HT1080 (cell line): ENCODE measurements at regions not wholly inside any gene's neighbourhood (a gene's known extent, or its start where the extent isn't known, plus 50 kb on each side); places are given as distances from the start of the nearest gene placed in this dataset.
"Not testable (repeated sequence)": the region's sequence is repeated elsewhere in the genome, so short reads cannot be mapped to it uniquely, and the experiment has no call there.

Experiments
- DNase-seq: peaks from one replicate; pipeline ENCODE4 v3.0.0-alpha.2; 2015; ENCODE audit warnings: low read depth

DNA sequence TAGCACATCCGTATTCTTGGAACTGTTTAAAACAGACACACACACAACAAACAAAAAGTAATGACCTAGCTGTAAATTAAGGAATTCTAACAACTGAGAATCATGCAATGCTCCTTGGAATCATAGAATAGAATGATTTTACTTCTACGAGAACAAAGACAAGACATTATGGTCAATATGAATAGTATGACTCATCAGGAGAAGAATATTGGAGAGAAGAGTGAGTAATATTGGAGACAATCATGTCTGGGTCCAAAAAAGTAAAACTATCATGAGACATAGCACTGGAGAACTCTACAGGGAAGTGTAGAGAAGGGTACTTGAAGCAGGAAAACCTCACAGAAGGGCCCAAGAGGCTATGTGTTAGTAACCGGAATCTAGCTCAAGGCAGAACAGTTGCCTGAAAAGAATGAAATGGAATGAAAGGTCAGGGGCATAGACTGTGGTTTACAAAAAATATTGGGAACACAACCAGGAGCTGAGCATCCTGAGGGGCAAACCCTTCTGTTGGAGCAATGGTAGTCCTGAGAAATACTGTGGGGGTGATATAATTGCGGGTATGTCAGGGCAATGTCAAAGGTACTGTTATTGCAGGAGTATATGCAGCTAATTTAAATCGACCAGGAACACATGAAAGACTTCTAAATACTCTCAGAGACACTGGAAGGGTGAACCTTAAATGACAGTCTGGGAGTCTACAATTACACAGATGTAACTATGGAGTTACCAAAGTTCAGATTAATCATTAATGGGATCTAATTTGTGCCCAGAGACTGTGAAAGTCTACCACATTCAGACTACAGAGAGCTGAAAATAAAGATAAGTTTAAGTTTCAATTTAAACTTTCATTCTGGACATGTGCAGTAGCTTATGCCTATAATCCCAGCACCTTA lies 201.2 kb downstream of the BCHE start:
- peak; percentile 59 for DNase-seq

- DNase-seq = peak; percentile 31
These were observed 212.5 kb downstream of the BCHE start for GRCh38 chr3:165624761-165625160.

GRCh38 chr3:165622356-165622755 lies 214.9 kb downstream of the BCHE start:
- DNase-seq = no peak

GRCh38 chr3:165619069-165619468 lies 218.2 kb downstream of the BCHE start:
- DNase-seq = no peak

GRCh38 chr3:165617134-165617533 lies 220.1 kb downstream of the BCHE start:
- no peak for DNase-seq

- no peak for DNase-seq
These were observed 222.9 kb downstream of the BCHE start for GRCh38 chr3:165614337-165614736.

DNA sequence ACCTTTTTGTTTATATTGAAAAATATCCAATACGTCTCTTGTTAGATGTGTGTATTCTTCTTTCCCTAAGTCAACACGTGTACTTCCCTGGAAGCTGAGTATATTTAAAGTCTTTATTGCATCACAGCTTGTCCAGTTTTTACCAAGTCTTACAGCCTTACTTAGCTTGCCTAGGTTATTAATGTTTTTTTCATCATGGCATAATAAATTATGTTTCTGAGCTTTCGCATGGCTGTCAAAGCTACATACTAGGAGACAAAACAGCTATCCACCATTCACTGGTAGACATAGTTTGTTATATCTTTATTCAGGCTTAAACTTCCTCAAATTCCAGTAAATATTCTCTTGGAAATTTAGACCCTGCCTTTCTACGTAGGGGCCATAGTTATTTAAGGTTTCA lies 224.2 kb downstream of the BCHE start:
- DNase-seq = no peak

DNA sequence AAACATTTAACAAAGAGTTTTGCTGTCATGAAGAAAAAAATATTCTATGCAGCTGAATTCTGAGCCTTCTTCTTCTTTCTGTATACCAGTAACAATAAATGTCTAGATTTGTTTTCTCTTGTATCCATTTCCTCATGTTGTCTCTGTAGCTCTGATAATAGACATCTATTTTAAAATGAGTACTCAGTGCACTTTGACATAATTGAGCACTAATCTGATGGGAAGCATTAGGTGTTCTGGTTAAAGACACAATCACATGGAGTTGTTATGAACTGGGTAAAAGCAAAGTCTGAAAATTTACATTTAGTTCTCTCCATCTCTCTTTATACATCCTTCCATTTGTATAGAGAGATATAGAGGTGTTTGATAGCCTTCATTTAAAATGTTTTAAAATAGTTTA lies 230.0 kb downstream of the BCHE start:
- no peak for DNase-seq

- no peak for DNase-seq
These were observed 234.0 kb downstream of the BCHE start for GRCh38 chr3:165603196-165603595.

GRCh38 chr3:165572566-165572965 lies 264.7 kb downstream of the BCHE start:
- DNase-seq = not testable (repeated sequence)

DNA sequence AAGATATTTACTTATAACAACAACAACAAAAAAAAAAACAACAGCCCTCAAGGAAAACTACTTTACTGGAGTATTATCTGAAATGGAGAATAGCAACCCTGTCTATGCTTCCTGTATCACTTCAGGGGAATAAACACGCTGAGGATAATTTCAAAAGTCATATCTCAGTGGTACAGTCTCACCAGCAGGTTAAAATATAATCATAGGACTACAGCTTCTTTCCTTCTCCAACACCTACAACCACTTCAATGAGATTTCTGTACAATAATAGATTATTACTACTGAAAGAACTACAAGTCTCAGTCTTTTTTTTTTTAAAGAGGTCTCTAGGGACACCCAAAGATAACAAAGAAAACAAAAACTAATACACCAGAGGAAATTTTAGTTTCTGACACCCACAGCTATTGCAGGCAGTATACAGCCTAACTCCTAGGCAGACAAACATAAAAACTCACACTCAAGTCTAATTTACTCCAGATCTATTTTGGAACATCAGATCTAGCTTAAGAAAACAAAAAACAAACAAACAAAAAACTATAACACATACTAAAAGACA lies 268.2 kb downstream of the BCHE start:
- no peak for DNase-seq

GRCh38 chr3:165555785-165556184 lies 281.4 kb downstream of the BCHE start:
- DNase-seq = no peak

- DNase-seq = no peak
These were observed 283.9 kb downstream of the BCHE start for GRCh38 chr3:165553371-165553770.

DNA sequence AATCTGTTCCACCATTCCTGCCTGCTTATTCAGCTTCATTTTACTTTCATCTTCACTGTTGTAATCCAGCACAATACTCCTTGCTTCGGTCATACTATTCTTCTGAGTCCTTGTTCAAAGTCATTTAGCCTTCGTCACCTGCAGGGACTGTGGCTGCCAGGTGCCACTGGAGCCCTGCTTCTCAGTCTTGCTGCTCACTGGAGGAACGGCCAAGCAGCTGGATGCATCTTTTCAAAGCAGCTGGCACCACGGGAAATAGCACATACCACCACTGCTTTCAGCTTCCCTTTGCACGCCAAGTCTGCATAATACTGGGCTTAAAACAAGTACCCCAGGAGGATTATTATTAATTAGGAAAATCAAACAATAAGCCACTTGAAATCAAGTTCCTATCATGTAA lies 287.6 kb downstream of the BCHE start:
- no peak for DNase-seq

DNA sequence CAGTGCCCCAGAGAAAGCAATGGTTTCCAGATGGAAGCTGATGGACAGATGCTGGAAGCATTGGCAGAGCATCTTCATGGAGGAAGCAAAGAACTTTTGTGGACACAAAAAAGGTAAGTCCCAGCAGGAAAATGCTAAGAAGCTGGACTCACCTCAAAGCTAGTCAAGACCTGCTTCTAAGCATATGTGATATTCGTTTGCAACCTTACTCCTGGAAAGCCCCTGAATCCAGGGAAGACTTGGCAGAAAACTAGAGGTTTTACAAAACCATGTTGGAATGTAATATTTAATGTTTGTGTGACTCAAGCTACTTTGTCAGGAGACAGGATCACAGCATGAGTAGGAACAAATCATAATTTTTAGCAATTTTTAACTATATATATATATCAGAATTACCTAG lies 288.2 kb downstream of the BCHE start:
- DNase-seq = no peak

- DNase-seq = no peak
These were observed 292.2 kb downstream of the BCHE start for GRCh38 chr3:165545059-165545458.

DNA sequence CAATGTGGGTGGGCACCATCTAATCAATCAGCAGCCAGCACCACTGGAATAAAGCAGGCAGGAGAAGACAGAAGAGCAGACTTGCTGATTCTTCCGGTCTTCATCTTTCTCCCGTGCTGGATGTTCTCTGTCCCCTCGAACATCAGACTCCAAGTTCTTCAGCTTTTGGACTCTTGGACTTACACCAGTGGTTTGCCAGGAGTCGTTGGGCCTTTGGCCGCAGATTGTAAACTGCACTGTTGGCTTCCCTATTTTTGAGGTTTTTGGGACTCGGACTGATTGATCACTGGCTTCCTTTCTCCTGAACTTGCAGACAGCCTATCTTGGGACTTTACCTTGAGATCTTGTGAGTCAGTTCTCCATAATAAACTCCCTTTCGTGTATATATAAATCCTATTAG lies 292.8 kb downstream of the BCHE start:
- DNase-seq = no peak

DNA sequence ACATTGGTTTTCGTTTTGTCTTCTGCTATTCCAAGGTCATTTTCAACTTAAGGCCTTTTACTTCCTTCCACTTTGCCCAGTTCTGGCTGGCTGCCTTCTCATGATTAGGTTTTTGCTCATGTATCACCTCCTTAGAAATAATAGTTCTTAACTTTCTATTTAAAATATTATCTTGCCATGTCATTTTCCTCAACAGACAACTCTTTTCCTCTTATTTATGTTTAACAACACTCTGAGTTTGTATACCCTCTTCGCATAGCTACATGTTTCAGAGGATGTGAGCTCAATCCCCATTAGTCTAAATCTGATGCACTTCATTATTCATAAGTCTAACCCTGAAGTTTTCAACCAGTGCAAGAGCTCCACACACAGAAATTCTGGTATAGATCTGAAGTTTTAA lies 299.1 kb downstream of the BCHE start:
- DNase-seq = no peak

- no peak for DNase-seq
These were observed 304.4 kb downstream of the BCHE start for GRCh38 chr3:165532851-165533250.

DNA sequence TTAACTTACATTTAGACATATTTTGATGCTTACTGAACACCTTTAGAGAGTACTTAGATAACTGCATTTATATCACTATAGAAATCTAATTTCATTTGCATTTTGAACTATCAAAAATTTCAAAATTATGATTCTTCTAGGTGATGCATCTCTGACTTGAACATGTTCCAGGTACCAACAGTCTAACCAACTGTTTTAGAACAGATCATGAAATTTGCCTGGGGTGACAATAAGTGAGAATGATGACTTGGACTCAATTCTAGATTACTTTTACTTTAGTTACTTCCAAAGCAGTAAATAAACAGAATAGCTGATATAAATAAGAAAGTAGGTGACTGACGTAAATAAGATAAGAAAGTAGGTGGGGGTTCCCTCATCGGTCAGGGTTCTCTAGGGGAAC lies 307.8 kb downstream of the BCHE start:
- DNase-seq = no peak

GRCh38 chr3:165526367-165526766 lies 310.9 kb downstream of the BCHE start:
- DNase-seq = no peak

GRCh38 chr3:165523801-165524200 lies 313.4 kb downstream of the BCHE start:
- peak; percentile 87 for DNase-seq

DNA sequence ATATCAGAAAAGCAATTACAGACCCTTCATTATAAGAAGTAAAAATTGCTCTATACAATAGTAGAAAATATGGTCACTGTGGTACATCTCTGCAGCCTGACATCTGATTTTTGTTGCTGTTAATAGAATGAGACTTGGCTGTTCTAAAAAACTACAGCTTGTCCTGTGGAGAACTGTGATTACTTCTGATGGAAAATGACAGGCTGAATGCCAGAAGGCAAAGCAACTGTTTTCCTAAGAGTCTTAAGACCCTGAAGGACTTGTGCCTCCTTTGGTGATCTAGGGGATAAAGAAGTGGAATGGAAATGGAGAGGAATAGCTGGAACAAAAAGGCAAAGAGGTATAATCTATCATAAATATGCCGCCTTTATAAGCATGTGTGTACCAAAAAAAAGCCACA lies 314.8 kb downstream of the BCHE start:
- DNase-seq = no peak
